ENCODE measurements at regions not wholly inside any gene's neighbourhood (a gene's known extent, or its start where the extent isn't known, plus 50 kb on each side); places are given as distances from the start of the nearest gene placed in this dataset.

- TF ChIP-seq POLR2AphosphoS5 (IDR thresholded peaks at IDR 0.05; ENCODE audit: low read depth, low read length) (no peak), TAF1 (IDR thresholded peaks at IDR 0.05; ENCODE audit: low read depth, low read length) (no peak), POLR2A (IDR thresholded peaks at IDR 0.05; ENCODE audit: low read depth, low read length) (no peak), POU2F2 (IDR thresholded peaks at IDR 0.05; ENCODE audit: low read depth, low read length) (no peak), SPI1 (IDR thresholded peaks at IDR 0.05; ENCODE audit: low read depth, low read length) (no peak), PAX5 (IDR thresholded peaks at IDR 0.05; ENCODE audit: insufficient read depth, low read length, severe bottlenecking) (no peak)
Measured at GRCh38 chr1:47505267-47505666, 67.4 kb downstream of the FOXD2 start.

All from GM12891 (cell line).